GM04504 (cell line): ENCODE measurements at regions not wholly inside any gene's neighbourhood (a gene's known extent, or its start where the extent isn't known, plus 50 kb on each side); places are given as distances from the start of the nearest gene placed in this dataset.

Experiments
- DNase-seq: peaks from one replicate; pipeline ENCODE4 v3.0.0-alpha.2; 2012; ENCODE audit warnings: low read depth

- DNase-seq: no peak
Observed at GRCh38 chr13:67351909-67352308, 121.8 kb upstream of the PCDH9 start.

GRCh38 chr13:67351114-67351513 is 121.0 kb upstream of the PCDH9 start:
- DNase-seq: no peak

GRCh38 chr13:67343777-67344176 is 113.6 kb upstream of the PCDH9 start:
- DNase-seq: no peak

GRCh38 chr13:67341406-67341805 is 111.3 kb upstream of the PCDH9 start:
- no peak for DNase-seq

- no peak for DNase-seq
Observed at GRCh38 chr13:67330149-67330548, 100.0 kb upstream of the PCDH9 start.

- no peak for DNase-seq
Observed at GRCh38 chr13:67328895-67329294, 98.8 kb upstream of the PCDH9 start.

- DNase-seq: no peak
Observed at GRCh38 chr13:67318860-67319259, 88.7 kb upstream of the PCDH9 start.

GRCh38 chr13:67318398-67318797 is 88.3 kb upstream of the PCDH9 start:
- no peak for DNase-seq

- DNase-seq: no peak
Observed at GRCh38 chr13:67314405-67314804, 84.3 kb upstream of the PCDH9 start.

GRCh38 chr13:67308004-67308772 is 78.1 kb upstream of the PCDH9 start:
- DNase-seq: no peak

GRCh38 chr13:67306742-67307141 is 76.6 kb upstream of the PCDH9 start:
- DNase-seq: no peak

- DNase-seq: no peak
Observed at GRCh38 chr13:67303661-67304333, 73.7 kb upstream of the PCDH9 start.

- no peak for DNase-seq
Observed at GRCh38 chr13:67299751-67300150, 69.6 kb upstream of the PCDH9 start.

- peak; percentile 34 for DNase-seq
Observed at GRCh38 chr13:67299072-67299635, 69.0 kb upstream of the PCDH9 start.

GRCh38 chr13:67298297-67298696 is 68.2 kb upstream of the PCDH9 start:
- DNase-seq: no peak

- DNase-seq: no peak
Observed at GRCh38 chr13:67296511-67296910, 66.4 kb upstream of the PCDH9 start.

- no peak for DNase-seq
Observed at GRCh38 chr13:67292886-67293285, 62.8 kb upstream of the PCDH9 start.

- no peak for DNase-seq
Observed at GRCh38 chr13:67285611-67286010, 55.5 kb upstream of the PCDH9 start.

- DNase-seq: no peak
Observed at GRCh38 chr13:67283637-67284036, 53.5 kb upstream of the PCDH9 start.

- DNase-seq: no peak
Observed at GRCh38 chr13:67281466-67281865, 51.3 kb upstream of the PCDH9 start.
